HG02885 (cell line): ENCODE measurements at regions not wholly inside any gene's neighbourhood (a gene's known extent, or its start where the extent isn't known, plus 50 kb on each side); places are given as distances from the start of the nearest gene placed in this dataset.
"Not testable (repeated sequence)": the region's sequence is repeated elsewhere in the genome, so short reads cannot be mapped to it uniquely, and the experiment has no call there.

Source experiments
- ATAC-seq: cut with Tn5 transposase; IDR thresholded peaks from one replicate; pipeline ENCODE4 v1.9.1; 2021; ENCODE audit warnings: mild to moderate bottlenecking; ENCODE audit not compliant: unreplicated experiment, poor library complexity

DNA sequence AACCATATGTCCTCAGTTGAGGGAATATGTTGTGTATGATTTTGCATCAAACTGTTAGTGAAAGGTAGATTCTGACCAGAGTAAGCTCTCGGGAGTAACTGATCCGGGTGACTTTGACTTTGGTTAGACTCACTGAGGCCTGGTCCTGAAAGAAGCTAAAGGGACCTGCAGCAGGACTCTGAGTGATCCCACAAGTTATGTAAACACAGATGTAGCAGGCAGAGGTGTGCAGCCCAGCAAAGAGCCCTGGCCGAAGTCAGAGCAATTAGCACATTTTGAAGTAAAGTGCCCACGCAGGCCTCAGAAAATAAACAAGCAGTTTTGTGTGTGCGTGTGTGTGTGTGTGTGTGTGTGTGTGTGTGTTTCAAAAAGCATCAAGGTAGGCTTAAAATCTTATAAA is 245.6 kb upstream of the FERD3L start:
- no peak for ATAC-seq

DNA sequence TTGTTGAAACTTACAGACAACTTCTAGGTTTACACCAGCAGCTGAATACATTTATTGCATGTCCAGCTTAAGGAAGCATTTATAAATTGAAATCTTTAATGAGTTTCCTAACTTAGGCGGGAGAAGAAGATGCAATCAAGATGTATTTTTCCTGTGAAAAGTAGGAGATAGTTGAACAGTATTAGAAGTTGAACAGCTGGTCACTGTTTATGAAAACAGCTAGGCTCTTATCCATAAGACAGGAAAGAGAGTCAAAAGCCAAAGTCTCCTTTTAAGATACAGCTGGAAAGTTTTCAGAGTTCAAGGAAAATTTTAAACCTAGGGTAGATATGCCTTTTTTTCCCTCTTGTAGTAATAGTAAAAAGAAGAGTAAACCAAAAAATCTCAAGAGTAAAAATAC is 236.1 kb upstream of the FERD3L start:
- ATAC-seq = no peak

DNA sequence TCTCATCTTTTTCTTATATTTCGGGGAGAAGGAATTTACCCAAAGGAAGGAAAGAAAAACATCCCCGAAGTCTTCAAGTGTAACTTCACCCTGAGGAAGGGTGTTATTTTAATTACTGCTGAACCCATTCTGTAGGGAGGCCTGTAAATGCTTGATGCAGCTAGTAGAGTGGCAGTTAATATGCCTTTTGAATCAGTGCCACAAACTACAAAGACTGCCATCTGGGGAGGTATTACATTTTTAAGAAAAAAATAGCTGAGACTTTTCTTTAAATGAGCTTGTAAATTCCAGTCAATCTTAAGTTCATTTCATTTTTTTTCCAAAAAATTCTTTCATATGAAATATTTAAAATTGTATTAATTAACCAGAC is 233.1 kb upstream of the FERD3L start:
- no peak for ATAC-seq

DNA sequence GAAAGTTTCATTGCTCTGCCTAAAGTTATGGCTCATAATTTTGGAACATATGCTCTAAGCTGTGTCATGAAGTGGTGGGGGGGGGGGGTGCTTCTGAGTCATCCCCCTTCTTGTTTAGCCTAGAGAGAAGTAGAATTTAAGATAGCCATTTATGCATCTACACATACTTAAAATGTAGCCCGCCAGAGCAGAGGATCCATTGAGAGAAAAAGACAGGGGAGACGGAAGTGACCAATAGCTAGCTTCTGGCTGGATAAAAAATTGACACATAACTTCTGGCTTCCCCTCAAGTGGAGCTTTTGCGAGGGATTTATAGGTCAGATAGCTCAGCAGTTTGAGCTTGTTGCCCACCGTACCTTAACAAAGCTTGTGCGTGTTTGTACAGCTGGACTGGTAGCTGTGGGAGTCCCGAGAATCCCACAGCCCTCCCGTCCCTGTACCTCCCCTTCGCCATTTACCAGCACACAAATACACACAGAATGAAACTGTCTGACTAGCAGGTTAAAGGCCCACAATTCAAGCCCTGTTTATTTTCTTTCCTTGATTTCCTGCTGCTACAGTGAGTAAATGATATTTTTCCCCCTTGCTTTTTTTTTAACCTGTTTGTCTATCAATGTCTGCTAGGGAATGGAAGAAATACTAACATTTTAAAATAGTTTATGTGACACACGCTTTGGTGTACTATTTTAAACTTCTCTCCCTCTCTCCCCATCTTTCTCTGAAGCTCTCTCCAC is 232.6 kb upstream of the FERD3L start:
- ATAC-seq = no peak

DNA sequence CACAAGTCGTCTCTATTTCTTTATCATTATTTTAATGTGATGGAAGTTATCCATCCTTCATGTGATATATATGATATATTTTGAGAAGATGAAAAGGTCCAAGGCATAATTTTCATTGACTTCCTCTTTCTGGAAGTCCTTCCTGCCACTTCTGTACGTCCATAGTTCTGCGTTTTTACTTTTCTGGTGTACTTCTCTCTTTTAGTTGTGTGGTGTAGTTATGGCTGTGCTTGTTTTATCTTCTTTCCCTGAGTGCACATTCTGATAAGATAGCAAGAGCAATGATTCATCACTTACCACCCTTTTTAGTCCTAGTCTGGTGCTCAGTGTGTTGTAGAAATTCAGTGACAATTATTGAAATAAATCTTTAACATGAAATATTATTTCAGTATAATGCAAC is 231.3 kb upstream of the FERD3L start:
- ATAC-seq = no peak

DNA sequence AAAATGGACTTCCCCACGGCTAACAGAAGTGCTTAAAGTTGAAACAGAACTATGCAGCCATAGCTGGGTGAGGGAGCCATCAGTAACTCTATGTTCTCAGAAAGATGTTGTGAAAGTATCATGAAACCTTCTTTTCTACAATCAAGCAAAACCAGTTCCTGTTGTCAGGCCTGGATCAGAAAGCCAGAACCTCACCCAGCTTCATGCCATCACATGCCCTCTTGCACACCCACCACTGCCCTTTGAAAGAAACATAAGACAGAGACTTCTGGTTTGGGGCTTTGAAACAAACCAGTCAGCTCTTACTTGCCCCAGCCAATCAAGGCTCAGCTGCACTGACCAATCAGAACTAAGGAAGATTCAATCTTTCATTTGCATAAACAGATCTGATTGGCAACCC is 230.8 kb upstream of the FERD3L start:
- ATAC-seq = no peak

DNA sequence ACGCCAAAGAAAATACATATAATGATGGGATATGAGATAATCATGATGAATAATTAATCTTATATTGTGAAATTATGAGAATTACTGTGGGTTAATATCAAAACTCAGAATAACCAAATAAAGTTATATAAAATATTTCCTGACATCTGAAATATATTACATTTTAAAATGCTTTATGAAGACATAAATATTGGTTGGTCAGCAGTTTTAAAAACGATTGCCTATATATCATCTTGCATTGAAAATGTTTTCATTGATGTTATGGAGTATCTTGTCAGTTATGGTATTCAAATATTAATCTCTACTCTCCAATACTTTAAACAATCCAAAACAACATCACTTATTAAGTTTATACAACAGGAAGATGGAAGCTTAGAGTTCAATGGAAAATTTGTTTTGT is 228.1 kb upstream of the FERD3L start:
- ATAC-seq = no peak

DNA sequence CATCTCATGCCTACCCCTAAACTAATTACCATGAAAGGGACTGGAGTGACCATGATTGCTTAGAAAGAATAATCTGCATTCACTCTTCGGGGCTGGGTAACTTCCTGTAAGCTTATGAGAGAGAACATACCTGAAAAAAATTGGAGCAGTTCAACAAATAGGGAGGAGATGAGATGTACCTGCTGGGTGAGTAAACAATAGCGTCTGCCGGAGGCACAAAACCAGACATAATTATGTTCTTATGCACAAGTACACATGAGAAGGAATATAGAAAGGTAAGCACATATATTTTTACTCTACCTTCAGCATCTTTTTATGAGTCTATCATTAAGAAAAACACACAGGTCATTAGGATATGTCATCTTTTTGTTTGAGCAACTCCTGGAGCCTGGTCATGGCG is 224.6 kb upstream of the FERD3L start:
- ATAC-seq = no peak

DNA sequence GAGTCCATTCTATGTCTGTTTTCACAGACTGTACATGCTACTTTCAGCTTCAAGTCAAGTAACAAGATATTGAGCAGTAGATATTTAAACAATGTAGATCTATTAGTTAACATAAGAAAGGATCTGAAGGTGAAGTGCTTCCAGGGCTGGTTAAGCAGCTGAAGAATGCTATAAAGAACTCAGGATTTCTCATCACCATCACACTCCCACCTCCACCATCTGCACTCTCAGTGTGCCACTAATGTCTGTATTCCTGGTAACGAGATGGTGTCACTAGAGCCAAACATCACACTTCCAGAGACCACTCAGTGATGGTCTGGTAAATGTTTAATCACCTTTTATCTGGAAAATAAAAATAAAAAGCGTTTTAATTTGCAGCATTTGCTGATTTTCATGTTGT is 224.0 kb upstream of the FERD3L start:
- ATAC-seq = no peak

DNA sequence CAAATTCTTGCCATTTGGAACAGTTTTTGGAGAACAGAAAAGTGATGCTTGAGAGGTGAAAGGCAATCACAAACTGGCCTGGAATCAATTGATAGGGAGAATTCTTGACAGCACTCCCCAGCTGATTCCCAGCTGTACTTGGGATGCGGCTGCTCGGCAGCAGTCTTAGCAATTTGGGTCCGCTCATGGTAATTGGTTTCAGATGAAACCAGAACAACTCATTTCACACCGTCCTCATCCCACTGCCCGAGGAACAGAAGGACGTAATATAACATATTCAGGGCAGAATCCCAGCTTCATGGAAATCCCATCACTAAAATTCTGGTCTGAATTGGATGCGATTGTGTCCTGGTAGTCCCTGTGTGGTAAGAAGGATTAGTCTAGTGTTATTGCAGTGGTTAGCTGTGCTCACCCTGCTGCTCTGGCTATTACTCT is 223.3 kb upstream of the FERD3L start:
- no peak for ATAC-seq

DNA sequence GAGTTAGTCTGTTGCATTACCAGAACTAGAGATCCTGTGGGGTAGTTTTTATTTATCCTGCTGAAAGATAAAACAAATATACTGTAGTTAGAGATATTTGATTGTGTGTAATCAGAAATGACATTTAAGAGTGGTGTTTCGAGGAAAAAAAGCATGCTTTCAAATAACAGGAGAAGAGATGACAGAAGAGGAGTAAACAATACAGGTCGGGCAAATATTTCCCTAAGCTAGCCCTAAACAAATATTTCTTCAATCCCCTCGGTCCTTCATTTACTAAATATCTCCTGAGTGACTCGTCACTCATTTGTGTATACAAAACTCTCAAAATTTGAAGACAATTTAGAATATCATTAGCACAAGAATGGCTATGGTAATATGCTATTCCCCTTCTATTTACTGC is 219.7 kb upstream of the FERD3L start:
- no peak for ATAC-seq

DNA sequence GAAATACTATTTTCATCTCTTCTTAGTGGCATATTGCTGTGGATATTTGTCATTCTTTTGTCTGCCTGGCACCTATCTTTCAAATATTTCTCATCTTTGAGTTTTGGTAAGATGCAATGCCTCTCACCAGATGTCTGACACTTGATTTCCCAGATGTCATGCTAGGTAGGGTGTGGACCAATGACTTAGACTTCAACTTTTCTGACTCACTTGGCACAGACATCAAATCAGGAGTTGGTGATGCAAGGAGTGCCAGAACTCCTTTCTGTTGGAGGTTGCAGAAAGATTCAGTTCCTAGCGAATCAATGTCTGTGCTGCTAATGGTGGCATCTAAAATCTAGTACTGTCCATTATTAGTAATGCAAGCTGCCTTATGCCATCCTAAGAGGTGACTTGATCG is 216.9 kb upstream of the FERD3L start:
- ATAC-seq = no peak

DNA sequence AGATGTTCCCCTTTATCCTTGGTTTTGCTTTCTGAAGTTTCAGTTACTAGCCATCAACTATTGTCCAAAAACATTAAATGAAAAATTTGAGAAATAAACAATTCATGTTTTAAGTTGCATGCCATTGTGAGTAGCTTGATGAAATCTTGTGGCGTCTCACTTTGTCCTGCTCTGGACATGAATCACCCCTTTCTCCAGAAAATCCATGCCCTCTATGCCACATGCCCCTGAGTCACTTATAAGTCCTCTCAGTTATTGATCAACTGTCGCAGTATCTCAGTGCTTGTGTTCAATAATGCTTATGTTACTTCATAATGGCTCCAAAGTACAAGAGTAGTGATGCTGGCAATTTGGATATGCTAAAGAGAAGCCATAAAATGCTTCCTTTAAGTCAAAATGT is 208.0 kb upstream of the FERD3L start:
- no peak for ATAC-seq

DNA sequence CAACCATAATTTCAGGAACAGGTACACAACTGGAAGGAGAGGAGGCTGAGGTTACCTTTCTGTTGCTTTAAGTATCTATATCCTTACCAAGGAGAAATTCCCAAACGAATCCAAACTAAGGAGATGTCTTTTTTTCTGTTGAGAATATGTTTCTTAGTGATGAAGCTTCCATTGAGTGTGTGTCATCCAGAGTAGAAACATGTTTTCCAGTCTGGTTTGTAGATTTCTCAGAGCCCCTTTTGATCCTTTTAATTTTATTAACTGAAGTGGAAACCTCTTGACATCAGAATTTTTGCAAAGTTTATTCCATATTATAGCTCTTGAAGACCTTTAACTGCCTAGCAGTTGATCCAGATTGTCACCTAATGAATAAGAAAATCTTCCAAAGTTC is 207.1 kb upstream of the FERD3L start:
- no peak for ATAC-seq

DNA sequence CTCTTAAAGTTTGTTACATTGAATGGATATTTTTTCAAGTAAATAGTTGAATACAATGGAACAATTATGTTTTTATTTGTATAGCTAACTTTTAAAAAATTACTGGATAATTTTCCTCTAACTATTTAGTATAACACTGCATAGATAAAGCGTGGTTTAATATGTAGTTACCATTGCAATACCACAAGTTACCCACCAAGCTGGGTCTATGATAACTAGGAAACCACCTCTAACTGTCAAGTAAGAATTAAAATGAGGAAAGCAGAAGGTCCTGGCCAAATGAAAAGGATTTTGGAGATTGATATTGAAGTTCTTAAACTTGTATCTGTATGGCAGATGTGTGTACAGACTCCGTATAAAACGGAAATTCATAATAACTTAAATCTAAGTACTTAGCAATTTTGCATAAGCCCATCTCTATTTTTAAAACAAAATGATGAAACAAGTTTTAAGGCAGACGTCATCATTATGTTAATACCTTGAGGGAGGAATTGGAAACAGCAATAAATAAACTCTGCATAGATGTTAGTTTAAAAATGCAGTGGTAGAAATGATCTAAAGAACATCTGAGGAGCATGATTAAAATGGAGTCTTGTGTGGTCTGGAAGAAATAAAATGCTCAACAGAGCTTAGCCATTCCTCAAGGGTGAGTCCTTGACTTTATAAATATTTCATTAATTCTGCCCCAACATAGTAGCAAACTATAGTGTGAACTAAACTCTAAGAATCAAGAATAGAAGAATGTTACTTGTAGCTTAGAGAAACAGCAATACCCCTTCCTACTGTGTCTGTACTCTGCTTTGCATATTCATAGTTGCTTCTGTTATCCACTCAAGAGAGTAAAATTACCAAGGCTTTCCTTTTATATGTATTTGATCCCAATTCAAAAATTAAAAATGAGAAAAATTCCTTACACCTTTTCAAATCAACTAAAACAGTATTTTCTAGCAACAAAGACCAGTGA is 206.4 kb upstream of the FERD3L start:
- ATAC-seq = no peak

DNA sequence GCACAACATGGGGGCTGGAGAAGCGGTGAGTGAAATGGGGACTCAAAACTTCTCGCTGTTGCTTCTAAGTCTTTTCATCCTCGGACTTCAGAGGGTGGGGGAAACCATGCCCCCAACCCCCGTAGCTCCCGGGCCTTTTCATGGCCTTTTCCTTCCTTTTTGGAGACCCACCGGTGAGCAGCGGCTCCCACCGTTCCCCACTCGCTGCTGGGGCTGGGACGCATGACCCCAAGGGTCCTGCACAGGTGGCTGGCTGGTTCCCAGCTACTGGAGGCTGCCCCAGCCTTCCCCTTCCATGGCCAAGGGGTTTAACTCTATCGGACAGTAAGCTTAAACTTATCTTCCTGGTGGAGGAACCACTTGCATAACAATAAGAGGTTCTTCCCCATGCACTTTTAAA is 194.3 kb upstream of the FERD3L start:
- no peak for ATAC-seq

DNA sequence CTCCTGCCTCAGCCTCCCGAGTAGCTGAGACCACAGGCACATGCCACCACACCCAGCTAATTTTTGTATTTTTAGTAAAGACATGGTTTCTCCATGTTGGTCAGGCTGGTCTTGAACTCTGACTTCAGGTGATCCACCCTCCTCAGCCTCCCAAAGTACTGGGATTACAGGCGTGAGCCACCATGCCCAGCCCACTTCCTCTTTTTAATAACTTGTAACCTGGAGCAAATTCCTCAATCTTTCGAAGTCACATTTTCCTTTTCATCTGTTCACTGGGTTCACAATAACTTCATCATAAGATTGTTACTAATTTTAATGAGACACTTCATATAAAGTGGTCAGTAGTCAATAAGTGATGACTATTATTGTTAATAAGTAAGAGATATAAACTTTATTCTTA is 193.3 kb upstream of the FERD3L start:
- not testable (repeated sequence) for ATAC-seq

DNA sequence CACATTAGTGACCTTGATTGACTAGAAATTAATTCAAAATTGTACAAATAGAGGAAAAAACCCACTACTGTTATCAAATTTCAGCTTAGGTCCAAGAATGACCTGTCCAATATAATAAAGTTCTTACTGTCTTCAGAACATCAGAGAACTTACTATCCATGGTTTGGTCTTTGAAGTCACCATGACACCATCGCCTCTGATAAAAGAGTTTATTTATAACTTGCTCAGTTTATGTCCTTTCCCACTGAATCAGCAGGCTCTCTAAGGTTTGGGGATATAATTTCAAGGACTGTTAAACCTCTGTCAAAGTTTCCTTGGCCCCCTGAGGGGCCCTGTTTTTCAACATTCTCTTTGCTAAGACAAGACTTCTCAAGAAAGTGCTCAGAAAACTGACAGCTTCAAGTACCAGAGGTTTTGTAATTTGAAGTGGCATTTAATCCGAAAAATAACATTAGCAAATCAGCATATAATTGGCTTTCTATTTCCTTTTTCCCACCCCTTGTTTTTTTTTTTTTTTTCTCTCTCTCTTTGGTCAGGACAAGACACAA is 191.7 kb upstream of the FERD3L start:
- ATAC-seq = no peak

DNA sequence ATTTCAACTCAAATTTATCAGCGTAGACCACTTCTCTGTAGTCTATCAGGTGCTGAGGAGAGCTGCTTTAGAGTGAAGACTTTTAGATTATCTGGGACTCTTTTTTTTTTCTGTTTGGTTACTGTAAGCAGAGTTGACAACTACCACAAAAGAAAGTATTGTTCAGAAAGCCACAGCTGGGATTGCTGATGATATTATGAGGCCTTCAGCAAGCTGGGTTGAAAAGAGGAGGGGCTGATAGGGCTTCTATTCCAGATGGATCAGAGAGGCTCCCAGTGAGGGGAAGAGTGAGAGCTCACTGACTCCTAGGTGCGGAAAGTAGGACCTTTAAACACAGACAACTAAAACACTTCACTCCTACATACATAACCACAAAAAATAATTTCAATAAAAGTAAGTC is 188.5 kb upstream of the FERD3L start:
- no peak for ATAC-seq

DNA sequence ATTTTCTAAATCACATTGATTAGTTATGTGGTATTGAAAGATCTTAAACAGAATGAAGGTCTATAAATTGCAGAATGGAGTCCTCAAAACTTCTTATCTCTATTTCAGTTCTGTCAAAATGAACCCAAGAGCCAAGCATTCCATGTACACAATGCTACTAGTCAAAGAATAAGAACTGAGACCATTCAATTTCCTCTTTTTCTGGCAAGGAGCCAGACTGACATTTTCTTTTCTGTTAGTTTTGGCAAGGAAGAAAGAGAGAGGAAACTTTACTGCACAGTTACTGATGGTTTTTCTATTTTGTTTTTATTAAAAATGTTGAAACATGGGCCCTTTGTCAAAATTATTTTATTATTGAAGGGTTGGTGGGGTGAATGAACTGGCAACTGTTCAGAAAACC is 181.8 kb upstream of the FERD3L start:
- ATAC-seq = no peak

DNA sequence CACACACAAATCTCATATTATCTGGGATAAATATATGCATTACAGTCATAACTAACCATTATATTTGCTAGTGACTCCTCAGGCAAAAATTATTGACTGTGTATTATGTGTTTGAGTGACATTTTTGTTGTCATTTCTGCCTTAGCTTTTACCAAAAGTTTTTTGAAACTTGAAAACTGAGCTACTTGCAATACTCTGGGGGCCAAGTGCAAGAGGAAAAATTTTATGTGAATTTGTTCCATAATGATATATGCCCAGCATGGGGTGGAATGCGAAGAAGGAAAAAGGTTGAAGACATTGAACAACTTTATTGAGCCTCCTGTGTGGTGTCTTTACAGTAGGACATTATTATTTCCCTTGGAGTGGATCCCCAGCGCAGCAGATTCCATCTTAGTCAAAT is 176.8 kb upstream of the FERD3L start:
- ATAC-seq = no peak
